Nephron (organoid): ENCODE measurements at regions not wholly inside any gene's neighbourhood (a gene's known extent, or its start where the extent isn't known, plus 50 kb on each side); places are given as distances from the start of the nearest gene placed in this dataset.

ENCODE experiments used
- H3K27ac Mint-ChIP-seq, 3 experiments: 2 replicates each; pipeline ENCODE4 v1.8.0; 2020; ENCODE audit warnings: mixed read lengths in 3 of 3, mild to moderate bottlenecking in 2 of 3, moderate library complexity in 1 of 3
- H3K27me3 Mint-ChIP-seq: 2 replicates; pipeline ENCODE4 v1.8.0; 2021; ENCODE audit warnings: low read depth, mild to moderate bottlenecking, moderate library complexity, mixed read lengths
- H3K36me3 Mint-ChIP-seq: 2 replicates; pipeline ENCODE4 v1.8.0; 2020; ENCODE audit warnings: low read depth, mixed read lengths
- H3K4me1 Mint-ChIP-seq: 2 replicates; pipeline ENCODE4 v1.8.0; 2020; ENCODE audit warnings: mixed read lengths
- H3K4me3 Mint-ChIP-seq, 3 experiments: 2 replicates each; pipeline ENCODE4 v1.8.0; 2020; ENCODE audit warnings: mild to moderate bottlenecking in 3 of 3, mixed read lengths in 3 of 3, moderate library complexity in 2 of 3
- H3K9me3 Mint-ChIP-seq: 2 replicates; pipeline ENCODE4 v1.8.0; 2020; ENCODE audit warnings: mixed read lengths
- CTCF ChIP-seq, 3 experiments: fragments of 200-600 bp; sonication (generic); IDR thresholded peaks; one replicate each; pipeline ENCODE4 v1.5.0; 2021; ENCODE audit warnings: antibody characterized with exemption in 3 of 3; ENCODE audit not compliant: unreplicated experiment in 3 of 3

- Mint-ChIP-seq H3K4me3 (no peak overlapping the region), H3K27ac (no peak overlapping the region), H3K9me3 (no peaks in the 10 kb centered on the region), H3K27me3 (no peaks in the 10 kb centered on the region), H3K36me3 (no peaks in the 10 kb centered on the region), H3K4me1 (no peaks in the 10 kb centered on the region)
- TF ChIP-seq CTCF (IDR thresholded peaks at IDR 0.05; ENCODE audit: unreplicated experiment in 3 of 3) = no peak
These were observed 269.5 kb upstream of the ZSWIM2 start for GRCh38 chr2:187118331-187119099.

GRCh38 chr2:187117483-187117882 lies 268.5 kb upstream of the ZSWIM2 start:
- no peak for TF ChIP-seq CTCF (IDR thresholded peaks at IDR 0.05; ENCODE audit: unreplicated experiment in 3 of 3)
- Mint-ChIP-seq H3K27ac (no peak overlapping the region), H3K36me3 (no peaks in the 10 kb centered on the region), H3K27me3 (no peaks in the 10 kb centered on the region), H3K4me1 (no peaks in the 10 kb centered on the region), H3K9me3 (no peaks in the 10 kb centered on the region), H3K4me3 (no peak overlapping the region)

- H3K27me3 Mint-ChIP-seq = no peaks in the 10 kb centered on the region
- no peak overlapping the region for H3K27ac Mint-ChIP-seq
- no peak overlapping the region for H3K4me3 Mint-ChIP-seq
- no peaks in the 10 kb centered on the region for H3K4me1 Mint-ChIP-seq
- H3K9me3 Mint-ChIP-seq = no peaks in the 10 kb centered on the region
- H3K36me3 Mint-ChIP-seq = no peaks in the 10 kb centered on the region
- TF ChIP-seq CTCF (IDR thresholded peaks at IDR 0.05; ENCODE audit: unreplicated experiment in 3 of 3) = no peak
These were observed 266.7 kb upstream of the ZSWIM2 start for GRCh38 chr2:187115627-187116026.

GRCh38 chr2:187107001-187107400 lies 258.0 kb upstream of the ZSWIM2 start:
- no peak overlapping the region for H3K4me3 Mint-ChIP-seq
- H3K4me1 Mint-ChIP-seq = peaks cover 20% of the 10 kb centered on the region
- no peaks in the 10 kb centered on the region for H3K36me3 Mint-ChIP-seq
- no peaks in the 10 kb centered on the region for H3K9me3 Mint-ChIP-seq
- no peak for TF ChIP-seq CTCF (IDR thresholded peaks at IDR 0.05; ENCODE audit: unreplicated experiment in 3 of 3)
- H3K27me3 Mint-ChIP-seq = no peaks in the 10 kb centered on the region
- no peak overlapping the region for H3K27ac Mint-ChIP-seq

- peak overlapping the region in 1 of 3 experiments; percentile 26 for H3K27ac Mint-ChIP-seq
- H3K9me3 Mint-ChIP-seq = no peaks in the 10 kb centered on the region
- peaks cover 20% of the 10 kb centered on the region for H3K4me1 Mint-ChIP-seq
- H3K4me3 Mint-ChIP-seq = no peak overlapping the region
- H3K36me3 Mint-ChIP-seq = no peaks in the 10 kb centered on the region
- TF ChIP-seq CTCF (IDR thresholded peaks at IDR 0.05; ENCODE audit: unreplicated experiment in 3 of 3) = no peak
- H3K27me3 Mint-ChIP-seq = no peaks in the 10 kb centered on the region
These were observed 256.2 kb upstream of the ZSWIM2 start for GRCh38 chr2:187105218-187105617.

GRCh38 chr2:187102381-187102780 lies 253.4 kb upstream of the ZSWIM2 start:
- Mint-ChIP-seq H3K27ac (no peak overlapping the region), H3K27me3 (no peaks in the 10 kb centered on the region), H3K36me3 (no peaks in the 10 kb centered on the region), H3K9me3 (no peaks in the 10 kb centered on the region), H3K4me3 (no peak overlapping the region), H3K4me1 (peaks cover 20% of the 10 kb centered on the region)
- TF ChIP-seq CTCF (IDR thresholded peaks at IDR 0.05; ENCODE audit: unreplicated experiment in 3 of 3) = no peak
